BJ (cell line): ENCODE measurements at regions not wholly inside any gene's neighbourhood (a gene's known extent, or its start where the extent isn't known, plus 50 kb on each side); places are given as distances from the start of the nearest gene placed in this dataset.

ENCODE experiments used
- CTCF ChIA-PET: fragments of 350-600 bp; formaldehyde crosslinking; extraction: SDS; loops from one replicate; lab custom pipeline; 2021; ENCODE audit warnings: antibody characterized with exemption, inconsistent platforms; lab: Yijun Ruan, JAX
- POLR2A ChIA-PET: fragments of 300-600 bp; sonication (Branson Sonifier 250); formaldehyde crosslinking; extraction: SDS; loops from one replicate; lab custom pipeline; 2021; ENCODE audit warnings: antibody characterized with exemption; lab: Charles Lee
- DNase-seq: peaks from one replicate; pipeline ENCODE4 v3.0.0-alpha.2; 2011; ENCODE audit warnings: low read depth
- H3K27me3 ChIP-seq: 2 replicates; pipeline ENCODE4 v1.6.0; 2011; ENCODE audit warnings: low read length; ENCODE audit not compliant: control insufficient read depth, insufficient read depth
- H3K36me3 ChIP-seq: 2 replicates; pipeline ENCODE4 v1.5.1; 2011; ENCODE audit warnings: low read length; ENCODE audit not compliant: control insufficient read depth, insufficient read depth
- H3K4me3 ChIP-seq: 2 replicates; pipeline ENCODE4 v1.5.1; 2011; ENCODE audit warnings: low read depth, mild to moderate bottlenecking, control low read depth, low read length
- CTCF ChIP-seq: IDR thresholded peaks from 2 replicates; pipeline ENCODE4 v1.5.1; 2011; ENCODE audit warnings: low read depth, mild to moderate bottlenecking, control low read depth, inconsistent platforms, low read length, moderate library complexity; ENCODE audit not compliant: insufficient read depth

GRCh38 chr3:151024339-151024738 is 51.8 kb upstream of the CLRN1 start:
- CTCF ChIA-PET: no interaction called here
- TF ChIP-seq CTCF: no peak
- Histone ChIP-seq H3K36me3 (no peaks in the 10 kb centered on the region), H3K27me3 (no peaks in the 10 kb centered on the region), H3K4me3 (no peak overlapping the region)
- DNase-seq: no peak
- POLR2A ChIA-PET: interaction anchor here (0.6 kb wide), 1 partner anchor 8 kb away, joined by 5 read pairs; no protein-coding TSS in a partner anchor

- POLR2A ChIA-PET: no interaction called here
These were observed 51.2 kb upstream of the MED12L start for GRCh38 chr3:151034303-151034702.

GRCh38 chr3:151035072-151035471 is 50.4 kb upstream of the MED12L start:
- Histone ChIP-seq H3K36me3 (no peaks in the 10 kb centered on the region), H3K27me3 (no peaks in the 10 kb centered on the region), H3K4me3 (no peak overlapping the region)
- TF ChIP-seq CTCF: no peak
- CTCF ChIA-PET: no interaction called here
- DNase-seq: no peak
- POLR2A ChIA-PET: no interaction called here

More at GRCh38 chr3:151034303-151034702, 51.2 kb upstream of the MED12L start:
- no peak for TF ChIP-seq CTCF
- Histone ChIP-seq H3K36me3 (no peaks in the 10 kb centered on the region), H3K4me3 (no peak overlapping the region), H3K27me3 (no peaks in the 10 kb centered on the region)
- DNase-seq: no peak
- CTCF ChIA-PET: no interaction called here
